OCI-LY7 (cell line): ENCODE measurements at regions not wholly inside any gene's neighbourhood (a gene's known extent, or its start where the extent isn't known, plus 50 kb on each side); places are given as distances from the start of the nearest gene placed in this dataset.

ENCODE experiments used
- CTCF ChIP-seq: fragments of 200-600 bp; sonication (generic); conservative IDR thresholded peaks from 2 replicates; pipeline ENCODE4 v1.5.1; 2014; ENCODE audit warnings: mild to moderate bottlenecking, antibody characterized with exemption, low read length, moderate library complexity, mixed read lengths
- EZH2phosphoT487 ChIP-seq: fragments of 200-600 bp; sonication (generic); IDR thresholded peaks from 2 replicates; pipeline ENCODE4 v1.6.1; 2018; ENCODE audit warnings: low read depth, borderline replicate concordance, mild to moderate bottlenecking, mixed run types, antibody characterized with exemption, low read length, moderate library complexity, mixed read lengths

GRCh38 chr2:65668744-65669143 is 236.3 kb upstream of the SPRED2 start:
- TF ChIP-seq CTCF (no peak), EZH2phosphoT487 (no peak)
